NB4 (cell line): ENCODE measurements at regions not wholly inside any gene's neighbourhood (a gene's known extent, or its start where the extent isn't known, plus 50 kb on each side); places are given as distances from the start of the nearest gene placed in this dataset.

Experiments used
- DNase-seq: peaks from one replicate; pipeline ENCODE4 v3.0.0; 2010; ENCODE audit warnings: low read depth
- H3K4me3 ChIP-seq: one replicate; pipeline ENCODE4 v1.5.1; 2011; ENCODE audit warnings: mild to moderate bottlenecking, low read depth, low read length, moderate library complexity
- MYC ChIP-seq: IDR thresholded peaks from 2 replicates; pipeline ENCODE4 v1.6.1; 2011; ENCODE audit warnings: low read depth, low read length
- POLR2A ChIP-seq: IDR thresholded peaks from 2 replicates; pipeline ENCODE4 v1.6.1; 2011; ENCODE audit warnings: mild to moderate bottlenecking; ENCODE audit not compliant: insufficient read length; ENCODE audit errors: extremely low read depth
- TF ChIP-seq, protein P1 (sequence below): IDR thresholded peaks from one replicate; pipeline ENCODE4 v1.5.1; 2012; ENCODE audit warnings: low read depth, low read length
- TF ChIP-seq, protein P2 (sequence below): IDR thresholded peaks from 2 replicates; pipeline ENCODE4 v1.6.1; 2011; ENCODE audit warnings: low read depth, low read length

GRCh38 chr4:32475710-32476109 is 1755.5 kb downstream of the PCDH7 start:
- no peak overlapping the region for H3K4me3 ChIP-seq
- TF ChIP-seq MYC (no peak), POLR2A (no peak)
- TF ChIP-seq, protein P1, sequence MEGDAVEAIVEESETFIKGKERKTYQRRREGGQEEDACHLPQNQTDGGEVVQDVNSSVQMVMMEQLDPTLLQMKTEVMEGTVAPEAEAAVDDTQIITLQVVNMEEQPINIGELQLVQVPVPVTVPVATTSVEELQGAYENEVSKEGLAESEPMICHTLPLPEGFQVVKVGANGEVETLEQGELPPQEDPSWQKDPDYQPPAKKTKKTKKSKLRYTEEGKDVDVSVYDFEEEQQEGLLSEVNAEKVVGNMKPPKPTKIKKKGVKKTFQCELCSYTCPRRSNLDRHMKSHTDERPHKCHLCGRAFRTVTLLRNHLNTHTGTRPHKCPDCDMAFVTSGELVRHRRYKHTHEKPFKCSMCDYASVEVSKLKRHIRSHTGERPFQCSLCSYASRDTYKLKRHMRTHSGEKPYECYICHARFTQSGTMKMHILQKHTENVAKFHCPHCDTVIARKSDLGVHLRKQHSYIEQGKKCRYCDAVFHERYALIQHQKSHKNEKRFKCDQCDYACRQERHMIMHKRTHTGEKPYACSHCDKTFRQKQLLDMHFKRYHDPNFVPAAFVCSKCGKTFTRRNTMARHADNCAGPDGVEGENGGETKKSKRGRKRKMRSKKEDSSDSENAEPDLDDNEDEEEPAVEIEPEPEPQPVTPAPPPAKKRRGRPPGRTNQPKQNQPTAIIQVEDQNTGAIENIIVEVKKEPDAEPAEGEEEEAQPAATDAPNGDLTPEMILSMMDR, result no peak
- TF ChIP-seq, protein P2, sequence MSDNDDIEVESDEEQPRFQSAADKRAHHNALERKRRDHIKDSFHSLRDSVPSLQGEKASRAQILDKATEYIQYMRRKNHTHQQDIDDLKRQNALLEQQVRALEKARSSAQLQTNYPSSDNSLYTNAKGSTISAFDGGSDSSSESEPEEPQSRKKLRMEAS, result no peak
- no peak for DNase-seq

- no peak for DNase-seq
- H3K4me3 ChIP-seq, result no peak overlapping the region
- TF ChIP-seq POLR2A, result no peak
- TF ChIP-seq MYC, result no peak
- TF ChIP-seq, protein P1, result no peak
- TF ChIP-seq, protein P2, result no peak
Measured at GRCh38 chr4:32477518-32477917, 1757.3 kb downstream of the PCDH7 start.

GRCh38 chr4:32485956-32486355 is 1765.8 kb downstream of the PCDH7 start:
- H3K4me3 ChIP-seq, result no peak overlapping the region
- TF ChIP-seq, protein P2, result no peak
- TF ChIP-seq, protein P1, result no peak
- no peak for TF ChIP-seq MYC
- TF ChIP-seq POLR2A, result no peak
- DNase-seq, result no peak

GRCh38 chr4:32488690-32489089 is 1768.5 kb downstream of the PCDH7 start:
- TF ChIP-seq MYC (no peak), POLR2A (no peak)
- TF ChIP-seq, protein P1, result no peak
- DNase-seq, result no peak

DNA sequence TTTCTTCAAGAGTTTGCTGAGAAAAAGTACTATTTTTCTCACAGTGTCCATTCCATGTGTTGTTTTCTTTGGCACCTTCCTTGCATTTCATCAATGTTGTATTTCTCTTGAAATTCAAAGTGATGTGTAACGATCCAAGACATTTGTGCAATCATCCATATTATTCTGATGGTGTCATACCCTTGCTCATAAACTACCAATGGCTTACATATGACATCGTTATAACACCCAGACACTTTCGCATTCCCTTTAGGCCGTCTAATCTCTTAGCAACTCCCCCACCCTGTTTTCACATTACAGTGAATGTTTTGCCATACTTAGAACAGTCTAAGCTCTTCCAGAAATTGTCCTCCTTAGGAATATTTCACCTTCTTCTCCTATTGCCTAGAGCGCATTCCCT is 1779.0 kb downstream of the PCDH7 start:
- TF ChIP-seq MYC (no peak), POLR2A (no peak)
- TF ChIP-seq, protein P1, result no peak
- TF ChIP-seq, protein P2, result no peak
- no peak overlapping the region for H3K4me3 ChIP-seq
- no peak for DNase-seq

More at GRCh38 chr4:32488690-32489089, 1768.5 kb downstream of the PCDH7 start:
- no peak overlapping the region for H3K4me3 ChIP-seq

GRCh38 chr4:32503241-32503640 is 1783.1 kb downstream of the PCDH7 start:
- H3K4me3 ChIP-seq, result no peak overlapping the region
- TF ChIP-seq POLR2A (no peak), MYC (no peak)
- TF ChIP-seq, protein P1, result no peak
- TF ChIP-seq, protein P2, result no peak
- DNase-seq, result no peak
